NCI-H446 (cell line): ENCODE measurements at regions not wholly inside any gene's neighbourhood (a gene's known extent, or its start where the extent isn't known, plus 50 kb on each side); places are given as distances from the start of the nearest gene placed in this dataset.

ENCODE experiments used
- DNase-seq, 2 experiments: peaks; one replicate each; lab custom pipeline; 2025; lab: John Stamatoyannopoulos, UW

DNA sequence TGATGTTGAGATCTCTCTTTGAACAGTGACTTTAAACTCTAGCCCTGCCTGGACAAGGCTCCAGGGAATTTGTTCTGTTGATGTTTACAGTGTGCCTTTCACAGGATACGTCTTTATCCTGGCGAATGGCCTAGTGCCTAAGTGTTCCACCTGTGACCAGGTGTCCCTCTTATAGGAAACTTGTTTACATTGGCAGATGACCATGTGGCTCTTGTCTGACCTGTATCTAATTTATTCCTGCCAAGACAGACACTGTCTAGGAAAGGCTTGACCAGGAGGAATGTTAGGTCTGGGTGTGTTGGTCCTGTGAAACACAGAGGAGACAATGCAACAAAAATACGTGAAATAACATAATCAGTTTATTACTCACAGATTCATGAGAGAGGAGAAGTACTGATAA, 875.6 kb downstream of the METTL15 start:
- DNase-seq: no peak

DNA sequence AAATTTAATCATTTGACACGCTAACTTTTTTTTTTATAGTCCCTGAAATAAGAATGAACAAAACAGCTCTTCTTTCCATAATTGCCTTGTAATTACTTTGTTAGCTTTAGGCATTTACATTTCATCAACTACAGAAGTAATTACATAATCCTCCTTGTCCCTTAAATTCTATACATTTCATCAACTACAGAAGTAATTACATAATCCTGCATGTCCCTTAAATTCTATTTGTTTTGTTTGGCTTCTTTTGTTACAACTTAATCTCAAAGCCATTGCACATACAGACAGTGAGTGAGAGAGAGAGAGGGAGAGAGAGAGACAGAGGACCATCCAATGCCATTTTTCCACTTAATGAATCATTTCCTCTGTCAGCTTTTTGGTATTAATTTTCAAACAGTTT, 873.2 kb downstream of the METTL15 start:
- no peak for DNase-seq

DNA sequence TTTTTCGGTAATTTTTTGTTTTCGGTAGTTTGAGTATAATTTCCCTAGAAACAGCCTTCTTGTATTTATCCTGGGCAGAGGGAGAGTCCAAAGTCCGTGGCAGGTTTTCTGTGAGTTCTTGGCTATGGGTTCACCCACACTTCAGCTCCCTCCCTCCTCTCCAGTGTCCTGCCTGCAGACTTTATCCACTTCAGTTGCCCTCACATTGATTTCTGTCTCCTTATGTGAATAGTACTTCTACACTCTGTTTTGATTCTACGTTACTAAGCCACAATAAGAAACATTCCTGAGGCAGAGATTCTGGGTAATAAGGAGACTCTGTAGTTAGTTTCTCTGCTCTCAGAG, 868.6 kb downstream of the METTL15 start:
- no peak for DNase-seq

DNA sequence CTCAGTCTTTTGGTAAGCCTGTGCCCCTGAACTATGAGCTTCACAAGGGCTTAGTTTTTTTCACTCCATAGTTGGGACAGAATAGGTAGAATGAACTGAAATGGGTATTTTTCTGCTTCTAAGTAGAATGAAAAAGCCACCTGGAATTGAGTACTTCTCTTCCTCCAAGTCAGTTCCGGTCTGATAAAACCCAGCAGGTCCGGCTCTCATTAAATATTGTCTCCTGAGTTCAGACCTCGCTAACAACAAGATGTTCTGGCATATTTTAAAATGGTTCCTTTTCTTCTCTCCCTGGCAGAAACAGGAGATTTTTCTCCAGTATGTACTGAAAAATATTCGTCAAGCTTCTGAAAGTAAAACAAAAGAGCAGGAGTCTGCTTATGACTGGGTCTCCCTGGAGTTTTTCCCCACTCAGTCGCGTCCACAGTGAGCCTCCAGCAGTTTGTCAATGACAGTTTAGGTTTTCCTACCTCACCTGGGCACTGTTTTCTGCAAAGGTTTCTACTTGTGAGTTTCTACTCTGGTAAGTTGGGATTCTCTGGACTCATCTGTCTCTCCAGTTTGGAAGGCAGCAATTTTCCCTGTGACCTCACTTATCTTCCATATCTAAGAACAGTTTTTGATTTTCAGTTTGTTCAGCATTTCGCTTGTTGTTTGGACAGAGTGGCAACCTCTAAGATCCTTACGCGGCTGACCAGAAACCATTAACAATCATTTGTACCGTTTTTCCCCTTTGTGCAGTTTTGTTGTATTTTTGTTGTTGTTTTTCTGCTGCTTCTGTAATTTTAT, 868.0 kb downstream of the METTL15 start:
- DNase-seq: no peak

DNA sequence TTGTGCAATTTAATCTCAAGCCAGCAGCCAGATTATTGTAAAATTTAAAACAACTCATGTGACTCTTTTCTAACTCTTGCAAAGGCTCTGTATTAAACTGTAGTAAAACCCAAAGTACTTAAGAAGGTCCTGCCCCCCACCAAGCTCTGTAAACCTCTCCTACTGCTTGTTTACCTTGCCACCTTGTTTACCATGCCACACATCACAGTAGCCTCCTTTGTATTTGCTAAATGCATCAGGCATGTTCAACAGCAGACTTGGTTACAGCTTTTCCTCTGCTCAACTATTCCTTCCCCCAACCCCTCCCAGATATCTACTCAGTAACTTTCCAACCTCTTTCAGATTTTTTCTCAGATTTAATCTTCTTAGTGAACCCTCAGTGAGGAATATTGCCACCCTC, 861.6 kb downstream of the METTL15 start:
- no peak for DNase-seq

DNA sequence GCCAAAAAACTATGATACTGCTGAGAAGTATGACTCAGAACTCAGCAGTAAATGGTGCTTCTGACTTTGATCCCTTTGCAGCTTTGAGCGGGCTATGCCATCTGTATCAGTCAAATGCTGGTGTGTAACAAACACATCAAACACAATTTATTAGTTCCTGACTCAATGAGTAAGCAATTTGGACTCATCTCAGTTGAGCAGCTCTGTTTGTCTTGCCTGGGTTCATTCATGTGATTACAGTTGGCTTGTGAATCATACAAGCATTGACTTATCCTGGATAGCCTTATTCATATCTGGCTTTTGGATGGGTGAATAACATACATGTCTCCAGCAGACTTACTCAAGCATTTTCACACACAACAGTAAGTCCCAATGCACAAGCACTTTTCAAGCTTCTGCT, 858.8 kb downstream of the METTL15 start:
- no peak for DNase-seq

DNA sequence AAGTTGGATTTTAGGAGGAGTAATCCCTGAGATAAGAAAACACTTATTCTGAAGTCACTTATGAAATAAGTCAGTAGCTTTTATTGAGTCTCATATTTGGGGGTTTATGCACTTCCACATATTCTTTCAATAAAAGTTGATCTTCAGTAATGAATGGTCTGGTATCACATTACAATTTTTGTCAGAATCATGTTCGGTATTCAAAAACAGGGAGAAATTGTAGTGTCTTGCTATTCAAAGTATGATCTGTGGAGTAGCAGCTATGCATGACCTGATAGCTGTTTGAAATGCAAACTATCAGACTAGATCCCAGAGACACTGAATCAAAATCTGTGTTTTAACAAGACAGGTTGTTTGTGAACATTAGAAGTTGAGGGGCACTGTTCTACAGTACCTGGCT, 857.6 kb downstream of the METTL15 start:
- no peak for DNase-seq

DNA sequence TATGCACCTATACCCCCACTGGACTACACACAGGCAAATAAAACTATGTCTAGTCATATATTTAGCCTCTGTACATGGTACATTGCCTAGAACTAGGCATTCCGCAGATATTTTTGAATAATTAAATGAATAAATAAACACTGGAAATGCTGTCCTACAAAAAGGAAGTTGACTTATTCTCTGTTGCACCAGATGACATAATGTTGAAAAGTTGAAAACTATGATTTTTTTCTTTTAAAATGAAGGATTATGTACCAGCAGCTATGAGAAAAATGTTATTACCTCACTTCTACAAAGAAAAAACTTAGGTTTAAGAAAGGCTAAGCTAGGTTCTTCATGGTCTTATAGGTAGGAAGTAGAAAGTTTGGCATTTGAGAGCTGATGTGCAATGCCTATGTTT, 856.6 kb downstream of the METTL15 start:
- no peak for DNase-seq

DNA sequence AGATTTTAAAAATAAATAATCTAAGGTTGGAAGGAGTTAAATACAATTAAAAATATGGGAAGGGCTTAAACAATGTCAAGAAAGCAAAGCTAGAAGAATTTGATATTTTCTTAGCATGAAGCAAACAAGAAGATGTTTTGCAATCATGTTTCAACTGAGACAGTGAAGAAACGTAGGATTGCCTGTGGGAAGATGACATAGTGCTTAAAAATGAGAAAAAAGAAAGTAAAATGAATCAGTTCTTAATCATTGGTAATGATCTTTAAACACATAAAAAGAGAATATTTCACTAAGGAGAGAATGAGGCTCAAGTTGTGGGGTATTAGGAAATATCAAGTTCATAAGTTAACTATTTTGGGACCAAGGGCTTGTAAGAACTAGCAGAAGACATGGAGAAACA, 855.0 kb downstream of the METTL15 start:
- DNase-seq: no peak

DNA sequence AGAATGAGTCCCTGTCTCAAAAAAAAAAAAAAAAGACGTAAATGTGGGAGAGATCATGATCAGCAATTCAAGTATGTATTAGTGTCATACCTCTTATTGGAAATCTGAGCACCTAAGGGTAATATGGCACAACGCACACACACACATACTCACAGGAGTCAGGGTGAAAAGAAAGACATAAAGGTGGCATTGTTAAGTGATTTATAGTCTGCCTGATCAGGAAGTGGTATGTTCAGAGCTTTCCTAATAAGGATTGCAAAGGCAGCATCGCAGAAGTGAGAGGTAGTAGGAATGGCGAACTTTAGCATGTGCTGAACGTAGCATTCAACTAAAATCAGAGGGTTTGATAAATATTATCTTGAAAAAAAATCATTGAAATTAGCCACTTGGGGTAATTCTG, 854.3 kb downstream of the METTL15 start:
- no peak for DNase-seq

DNA sequence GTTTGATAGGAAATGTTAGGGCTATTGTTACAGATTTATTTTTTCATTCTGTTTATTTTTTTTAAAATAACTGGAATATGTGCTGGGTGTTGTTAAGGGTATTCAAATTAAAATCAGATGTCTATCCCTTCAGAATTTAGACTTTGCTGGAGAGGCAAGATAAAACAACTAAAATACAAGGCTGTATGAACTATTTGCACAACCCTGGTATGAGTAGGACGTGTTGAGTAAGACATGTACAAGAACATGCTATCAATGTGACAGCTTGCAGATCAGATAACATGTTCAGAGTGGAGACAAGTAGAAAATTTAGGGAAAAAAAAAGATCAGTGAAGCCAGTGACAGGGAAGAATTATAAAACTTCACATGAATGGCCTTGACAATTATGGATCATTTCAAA, 853.5 kb downstream of the METTL15 start:
- no peak for DNase-seq

DNA sequence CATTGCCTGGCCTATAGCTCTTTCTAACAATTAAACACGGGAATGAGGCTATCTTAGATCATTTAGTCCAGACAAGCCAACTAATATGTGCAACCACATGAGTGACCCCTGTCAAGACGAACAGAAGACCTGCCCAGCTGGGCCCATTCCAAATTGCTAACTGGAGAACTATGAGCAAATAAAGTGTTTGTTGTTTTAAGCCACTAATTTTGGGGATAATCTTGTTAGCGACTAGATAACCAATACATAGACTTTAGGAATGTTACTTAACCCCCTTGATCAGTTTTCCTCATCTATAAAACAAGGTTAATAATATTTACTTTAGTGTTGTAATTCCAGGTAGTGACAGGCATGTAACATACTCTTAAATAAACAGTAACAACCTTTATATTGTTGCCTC, 848.3 kb downstream of the METTL15 start:
- no peak for DNase-seq

DNA sequence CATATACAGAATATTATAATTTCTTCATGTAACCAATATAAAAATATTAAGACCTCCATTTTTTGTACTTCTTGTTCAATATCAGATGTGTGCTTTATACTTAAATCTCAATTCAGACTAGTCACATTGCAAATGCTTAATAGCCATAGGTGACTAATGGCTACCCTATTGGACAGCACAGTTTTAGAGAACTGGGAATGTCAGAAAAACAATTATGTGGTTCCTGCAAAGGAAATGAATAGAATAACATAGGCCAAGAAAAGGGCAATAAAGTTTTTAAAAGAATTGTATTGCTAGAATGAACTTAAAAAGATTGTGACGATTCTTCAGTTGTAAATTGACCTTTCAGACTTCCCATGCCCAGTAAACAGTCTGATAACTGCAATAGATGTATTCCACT, 843.0 kb downstream of the METTL15 start:
- DNase-seq: no peak

DNA sequence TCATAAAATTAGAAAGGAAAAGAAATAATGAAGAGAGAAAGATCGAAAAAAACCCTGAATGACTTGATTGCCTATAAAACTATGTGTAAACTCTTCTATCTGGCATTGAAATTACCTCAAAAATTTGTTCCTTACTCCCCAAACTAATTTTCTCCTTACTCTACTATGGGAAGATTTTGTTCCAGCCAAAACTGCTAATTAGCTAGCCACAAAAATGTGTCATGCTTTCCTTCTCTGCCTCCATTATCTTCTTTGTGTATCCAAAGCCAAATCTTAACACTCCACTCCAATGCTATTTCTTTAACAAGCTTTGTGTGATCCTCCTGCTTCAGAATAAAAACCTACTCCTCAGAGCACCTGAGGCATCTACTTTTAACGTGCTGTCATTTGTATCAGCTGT, 831.2 kb downstream of the METTL15 start:
- no peak for DNase-seq

DNA sequence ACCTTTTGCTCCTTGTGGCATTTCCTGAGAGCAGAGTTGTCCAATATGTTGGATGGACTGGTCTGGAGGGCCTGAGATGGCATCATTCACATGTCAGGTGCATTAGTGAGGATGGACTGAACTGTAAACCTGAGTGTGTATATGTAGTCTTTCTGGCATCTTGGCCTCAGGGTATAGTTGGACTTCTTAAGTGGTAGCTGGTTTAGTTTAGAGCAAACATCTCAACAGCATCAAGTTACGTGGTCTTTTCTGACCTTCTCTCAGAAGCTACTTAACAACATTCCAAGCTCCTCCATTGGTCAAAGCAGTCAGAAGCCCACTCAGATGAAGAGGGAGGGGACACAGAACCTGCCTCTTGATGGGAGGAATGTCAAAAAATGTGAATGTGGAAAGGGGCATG, 829.9 kb downstream of the METTL15 start:
- DNase-seq: no peak

DNA sequence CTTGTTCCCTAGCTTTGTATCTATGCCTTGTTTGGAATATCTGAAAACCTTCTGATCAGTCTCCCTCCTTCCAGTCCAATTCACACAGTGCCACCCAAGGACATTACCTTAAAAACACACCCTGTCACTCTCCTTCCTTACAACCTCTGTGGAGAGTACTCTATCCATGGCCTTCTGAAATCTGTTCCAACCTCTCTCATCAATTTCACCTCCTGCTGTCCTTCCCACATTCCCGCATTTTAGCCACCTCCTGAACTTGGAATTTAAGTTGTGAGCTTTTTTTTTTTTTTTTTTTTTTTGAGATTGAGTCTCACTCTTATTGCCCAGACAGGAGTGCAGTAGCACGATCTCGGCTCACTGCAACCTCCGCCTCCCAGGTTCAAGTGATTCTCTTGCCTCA, 824.8 kb downstream of the METTL15 start:
- no peak for DNase-seq

DNA sequence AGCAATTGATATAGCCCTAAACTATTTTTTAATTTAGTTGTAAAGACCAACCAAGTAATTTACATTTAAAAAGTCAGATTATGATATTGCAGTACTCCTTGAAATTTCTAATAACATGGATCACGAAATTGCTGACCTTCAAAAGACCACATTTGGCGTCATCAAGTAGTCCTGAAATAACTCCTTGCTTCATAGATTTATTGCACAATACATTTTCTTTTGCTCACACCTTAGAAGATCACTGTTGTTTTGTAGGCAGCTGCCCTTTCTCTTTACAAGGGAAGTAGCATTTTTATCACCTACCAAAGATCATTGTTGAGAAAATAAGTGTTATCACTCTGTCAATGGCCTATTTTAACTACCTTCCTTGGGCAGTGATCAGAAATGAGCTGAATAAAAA, 815.8 kb downstream of the METTL15 start:
- DNase-seq: no peak

DNA sequence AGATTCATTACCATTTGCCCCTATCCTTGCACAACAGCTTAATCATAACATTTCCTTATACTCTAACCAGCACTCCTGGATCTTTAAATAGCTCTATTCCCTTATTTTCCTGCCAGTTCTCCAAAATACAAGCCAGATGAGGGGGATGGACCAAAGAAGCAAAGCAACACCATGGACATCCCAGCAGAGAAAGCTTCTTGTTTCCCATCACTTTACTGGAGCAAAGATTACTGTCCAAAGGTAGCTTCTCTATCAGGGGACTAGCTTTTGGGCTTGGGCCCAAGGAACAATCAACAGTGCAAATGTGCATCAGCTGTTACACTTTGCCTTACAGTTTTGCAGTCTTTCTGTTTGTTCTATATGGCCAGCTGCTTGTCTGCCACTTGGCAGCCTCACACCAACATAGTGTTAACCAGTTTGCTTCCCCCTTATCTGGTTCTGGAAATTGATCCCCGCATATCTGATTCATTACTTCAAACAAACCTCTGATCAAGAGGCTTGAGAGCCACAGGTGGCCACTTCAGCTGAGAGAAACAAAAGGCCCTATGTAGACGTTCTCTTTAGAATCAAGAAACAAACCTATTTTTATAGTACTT, 814.3 kb downstream of the METTL15 start:
- DNase-seq: no peak

DNA sequence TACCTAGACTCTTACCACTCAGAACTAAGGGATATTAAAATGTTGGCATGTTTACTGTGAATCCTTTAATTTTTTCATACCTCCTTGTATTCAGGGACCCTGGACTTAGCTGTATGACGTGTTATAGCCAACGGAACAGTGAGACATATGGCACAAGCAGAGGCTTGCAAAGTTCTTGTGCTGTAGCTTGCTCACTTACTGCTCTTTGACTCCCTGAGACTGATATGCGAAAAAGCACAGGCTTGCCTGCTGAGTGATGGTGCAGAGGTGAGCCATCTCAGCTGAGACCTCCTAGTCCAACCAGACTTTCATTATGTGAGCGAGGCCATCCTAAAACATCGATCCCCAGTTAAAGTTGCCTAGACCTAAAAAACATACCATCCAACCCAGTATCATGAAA, 811.0 kb downstream of the METTL15 start:
- DNase-seq: no peak

DNA sequence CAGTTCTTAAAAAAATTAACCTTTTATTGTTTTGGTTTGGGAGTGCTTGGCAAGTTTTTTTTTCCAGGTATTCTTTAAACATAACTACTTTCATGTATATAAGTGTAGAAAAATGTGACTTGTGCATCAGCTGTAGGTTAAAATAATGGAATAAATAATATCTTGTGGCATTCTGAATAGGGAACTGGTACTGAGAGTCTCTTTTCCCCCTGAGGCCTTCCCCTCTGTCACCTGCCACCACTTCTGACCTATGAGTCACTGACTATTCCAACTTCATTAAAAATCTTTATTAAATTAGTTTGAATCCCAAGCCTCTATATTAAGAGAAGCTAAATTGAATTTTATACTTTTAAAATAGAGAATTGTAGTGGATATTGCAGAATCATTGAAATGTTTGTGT, 805.7 kb downstream of the METTL15 start:
- no peak for DNase-seq

DNA sequence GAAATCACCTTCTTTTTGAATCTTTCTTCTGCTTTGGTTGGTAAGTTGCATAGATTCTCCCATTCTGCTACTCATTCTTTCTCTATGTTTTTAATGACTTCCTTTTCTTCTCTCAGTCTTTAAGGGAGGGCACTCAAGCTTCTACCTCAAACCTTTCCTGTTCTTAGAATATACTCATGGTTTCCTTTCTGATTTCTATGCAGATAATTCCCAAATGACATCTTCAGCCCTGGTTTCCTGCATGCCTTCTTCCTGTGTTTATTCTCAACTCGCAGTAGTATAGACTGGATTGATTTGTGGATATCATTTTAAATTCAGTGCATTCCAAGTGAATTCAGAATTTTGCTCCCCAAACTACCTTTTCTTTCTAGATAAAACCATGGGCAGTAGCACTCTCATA, 803.6 kb downstream of the METTL15 start:
- no peak for DNase-seq

DNA sequence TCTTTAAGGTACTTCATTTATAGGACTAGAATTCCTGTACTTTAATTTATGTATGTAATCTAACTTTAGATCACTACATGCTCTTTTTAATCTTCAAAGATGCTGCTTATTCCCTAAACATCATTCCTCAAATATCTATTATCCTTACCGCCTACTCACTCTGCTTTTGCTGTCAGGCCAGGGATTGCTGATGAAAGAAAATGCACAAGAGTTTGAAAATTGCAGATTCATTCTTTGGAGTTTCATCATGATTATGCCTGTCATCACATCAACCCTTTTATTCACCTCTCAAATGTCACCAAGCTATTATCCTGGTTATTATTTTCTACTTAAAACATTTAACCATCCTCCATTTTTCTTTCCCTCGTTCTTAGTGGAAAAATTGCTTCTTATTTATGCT, 802.7 kb downstream of the METTL15 start:
- no peak for DNase-seq

DNA sequence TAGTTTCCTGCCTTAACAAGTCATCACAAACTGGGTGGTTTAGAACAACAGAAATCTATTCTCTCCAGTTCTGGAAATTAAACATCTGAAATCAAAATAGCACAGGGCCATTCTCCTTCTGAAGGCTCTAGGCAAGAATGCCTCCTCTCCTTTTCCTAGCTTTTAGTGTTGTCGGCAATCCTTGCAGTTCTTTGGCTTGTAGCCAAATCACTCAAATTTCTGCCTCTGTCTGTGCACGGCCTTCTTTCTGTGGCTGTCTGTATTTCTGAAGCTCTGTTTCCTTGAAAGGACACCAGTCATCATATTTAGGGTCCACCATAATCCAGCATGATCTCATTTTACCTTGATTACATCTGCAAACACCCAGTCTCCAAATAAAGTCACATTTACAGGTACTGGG, 795.5 kb downstream of the METTL15 start:
- peak in 1 of 2 experiments; percentile 24 for DNase-seq

DNA sequence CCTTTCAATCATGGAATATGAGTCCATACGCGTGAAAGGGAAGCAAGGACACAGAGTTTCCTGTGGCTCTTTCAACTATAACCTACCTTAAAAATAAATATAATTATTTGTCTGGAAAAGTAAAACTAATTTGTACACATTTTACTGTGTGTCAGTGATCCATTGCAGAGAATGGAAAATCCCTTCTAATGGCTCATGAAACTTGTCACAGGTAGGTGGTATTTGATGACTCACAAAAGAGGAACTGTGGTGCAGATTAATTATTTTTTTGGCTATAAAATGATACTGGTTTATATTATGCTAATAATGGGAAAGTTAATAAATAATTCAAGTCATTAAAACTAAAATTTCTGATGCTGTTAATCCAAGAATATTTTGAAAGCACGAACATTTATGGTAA, 792.2 kb downstream of the METTL15 start:
- no peak for DNase-seq
